ENCODE measurements at regions not wholly inside any gene's neighbourhood (a gene's known extent, or its start where the extent isn't known, plus 50 kb on each side); places are given as distances from the start of the nearest gene placed in this dataset.

- no peak overlapping the region for H3K4me3 Mint-ChIP-seq
- H3K36me3 Mint-ChIP-seq (ENCODE audit: low read depth), result no peaks in the 10 kb centered on the region
- H3K27me3 Mint-ChIP-seq (ENCODE audit: low read depth), result peaks cover 4% of the 10 kb centered on the region
- no peaks in the 10 kb centered on the region for H3K9me3 Mint-ChIP-seq
- H3K4me1 Mint-ChIP-seq, result no peaks in the 10 kb centered on the region
- TF ChIP-seq CTCF (IDR thresholded peaks at IDR 0.05; ENCODE audit: unreplicated experiment in 3 of 3), result no peak
- no peak overlapping the region for H3K27ac Mint-ChIP-seq
Observed at GRCh38 chr2:129870685-129871241, 108.7 kb upstream of the RAB6C start.

- H3K36me3 Mint-ChIP-seq (ENCODE audit: low read depth), result no peaks in the 10 kb centered on the region
- H3K27me3 Mint-ChIP-seq (ENCODE audit: low read depth), result peaks cover 3% of the 10 kb centered on the region
- TF ChIP-seq CTCF (IDR thresholded peaks at IDR 0.05; ENCODE audit: unreplicated experiment in 3 of 3), result no peak
Observed at GRCh38 chr2:129872446-129872845, 107.0 kb upstream of the RAB6C start.

GRCh38 chr2:129876541-129876940, 102.9 kb upstream of the RAB6C start:
- no peaks in the 10 kb centered on the region for H3K9me3 Mint-ChIP-seq
- peak overlapping the region; percentile 91 to 98 (median 96) for H3K27ac Mint-ChIP-seq
- peak overlapping the region; percentile 97 to 99 (median 98) for H3K4me3 Mint-ChIP-seq
- no peaks in the 10 kb centered on the region for H3K36me3 Mint-ChIP-seq (ENCODE audit: low read depth)
- H3K27me3 Mint-ChIP-seq (ENCODE audit: low read depth), result peaks cover 4% of the 10 kb centered on the region
- H3K4me1 Mint-ChIP-seq, result peaks cover 7% of the 10 kb centered on the region
- no peak for TF ChIP-seq CTCF (IDR thresholded peaks at IDR 0.05; ENCODE audit: unreplicated experiment in 3 of 3)

More at GRCh38 chr2:129872446-129872845, 107.0 kb upstream of the RAB6C start:
- no peaks in the 10 kb centered on the region for H3K9me3 Mint-ChIP-seq
- H3K4me3 Mint-ChIP-seq, result no peak overlapping the region
- no peak overlapping the region for H3K27ac Mint-ChIP-seq
- peaks cover 7% of the 10 kb centered on the region for H3K4me1 Mint-ChIP-seq

- Mint-ChIP-seq H3K4me1 (peaks cover 7% of the 10 kb centered on the region), H3K27ac (peak overlapping the region; percentile 91 to 98 (median 96)), H3K4me3 (peak overlapping the region; percentile 97 to 99 (median 98)), H3K27me3 (ENCODE audit: low read depth) (peaks cover 4% of the 10 kb centered on the region), H3K9me3 (no peaks in the 10 kb centered on the region), H3K36me3 (ENCODE audit: low read depth) (no peaks in the 10 kb centered on the region)
- no peak for TF ChIP-seq CTCF (IDR thresholded peaks at IDR 0.05; ENCODE audit: unreplicated experiment in 3 of 3)
Observed at GRCh38 chr2:129877289-129877741, 102.2 kb upstream of the RAB6C start.

- peaks cover 8% of the 10 kb centered on the region for H3K27me3 Mint-ChIP-seq (ENCODE audit: low read depth)
- H3K4me1 Mint-ChIP-seq, result peaks cover 7% of the 10 kb centered on the region
- H3K4me3 Mint-ChIP-seq, result peak overlapping the region; percentile 86 to 92 (median 90)
- H3K27ac Mint-ChIP-seq, result peak overlapping the region; percentile 63 to 96 (median 91)
- TF ChIP-seq CTCF (IDR thresholded peaks at IDR 0.05; ENCODE audit: unreplicated experiment in 3 of 3), result no peak
- H3K36me3 Mint-ChIP-seq (ENCODE audit: low read depth), result no peaks in the 10 kb centered on the region
- no peaks in the 10 kb centered on the region for H3K9me3 Mint-ChIP-seq
Observed at GRCh38 chr2:129877795-129878775, 101.4 kb upstream of the RAB6C start.

All from nephron (organoid).